ENCODE measurements at regions not wholly inside any gene's neighbourhood (a gene's known extent, or its start where the extent isn't known, plus 50 kb on each side); places are given as distances from the start of the nearest gene placed in this dataset.
"Not testable (repeated sequence)": the region's sequence is repeated elsewhere in the genome, so short reads cannot be mapped to it uniquely, and the experiment has no call there.

DNA sequence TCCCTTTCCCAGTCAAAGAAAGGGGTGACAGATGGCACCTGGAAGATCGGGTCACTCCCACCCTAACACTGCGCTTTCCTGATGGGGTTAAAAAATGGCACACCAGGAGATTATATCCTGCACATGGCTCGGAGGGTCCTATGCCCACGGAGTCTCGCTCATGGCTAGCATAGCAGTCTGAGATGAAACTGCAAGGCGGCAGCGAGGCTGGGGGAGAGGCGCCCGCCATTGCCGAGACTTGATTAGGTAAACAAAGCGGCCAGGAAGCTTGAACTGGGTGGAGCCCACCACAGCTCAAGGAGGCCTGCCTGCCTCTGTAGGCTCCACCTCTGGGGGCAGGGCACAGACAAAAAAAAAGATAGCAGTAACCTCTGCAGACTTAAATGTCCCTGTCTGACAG lies 875.0 kb upstream of the EPHA5 start:
- TF ChIP-seq, protein P1, sequence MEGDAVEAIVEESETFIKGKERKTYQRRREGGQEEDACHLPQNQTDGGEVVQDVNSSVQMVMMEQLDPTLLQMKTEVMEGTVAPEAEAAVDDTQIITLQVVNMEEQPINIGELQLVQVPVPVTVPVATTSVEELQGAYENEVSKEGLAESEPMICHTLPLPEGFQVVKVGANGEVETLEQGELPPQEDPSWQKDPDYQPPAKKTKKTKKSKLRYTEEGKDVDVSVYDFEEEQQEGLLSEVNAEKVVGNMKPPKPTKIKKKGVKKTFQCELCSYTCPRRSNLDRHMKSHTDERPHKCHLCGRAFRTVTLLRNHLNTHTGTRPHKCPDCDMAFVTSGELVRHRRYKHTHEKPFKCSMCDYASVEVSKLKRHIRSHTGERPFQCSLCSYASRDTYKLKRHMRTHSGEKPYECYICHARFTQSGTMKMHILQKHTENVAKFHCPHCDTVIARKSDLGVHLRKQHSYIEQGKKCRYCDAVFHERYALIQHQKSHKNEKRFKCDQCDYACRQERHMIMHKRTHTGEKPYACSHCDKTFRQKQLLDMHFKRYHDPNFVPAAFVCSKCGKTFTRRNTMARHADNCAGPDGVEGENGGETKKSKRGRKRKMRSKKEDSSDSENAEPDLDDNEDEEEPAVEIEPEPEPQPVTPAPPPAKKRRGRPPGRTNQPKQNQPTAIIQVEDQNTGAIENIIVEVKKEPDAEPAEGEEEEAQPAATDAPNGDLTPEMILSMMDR (IDR thresholded peaks at IDR 0.05; ENCODE audit: low read depth, low read length, poor library complexity, severe bottlenecking), result not testable (repeated sequence)
- not testable (repeated sequence) for TF ChIP-seq EZH2phosphoT487 (IDR thresholded peaks at IDR 0.05; ENCODE audit: borderline replicate concordance, low read length)
